ENCODE measurements at regions not wholly inside any gene's neighbourhood (a gene's known extent, or its start where the extent isn't known, plus 50 kb on each side); places are given as distances from the start of the nearest gene placed in this dataset.

DNA sequence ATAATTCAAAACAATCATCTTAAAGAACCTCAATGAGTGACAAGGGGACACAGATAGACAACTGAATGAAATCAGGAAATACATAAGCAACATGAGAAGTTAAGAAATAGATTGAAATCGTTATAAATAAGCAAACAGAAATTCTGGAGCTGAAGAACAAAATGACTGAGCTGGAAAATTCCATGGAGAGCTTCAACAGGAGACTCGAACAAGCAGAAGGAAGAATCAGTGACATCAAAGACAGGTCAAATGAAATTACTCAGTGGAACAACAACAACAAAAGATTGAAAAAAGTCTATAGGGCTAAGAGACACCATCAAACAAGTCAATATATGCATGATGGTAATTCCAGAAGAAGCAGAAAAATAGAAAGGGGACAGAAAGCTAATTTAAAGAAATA lies 89.5 kb upstream of the ALKAL2 start:
- H3K27ac ChIP-seq = no peak overlapping the region
- no peak for DNase-seq (ENCODE audit: low spot score)
- ChIA-PET POLR2A (ENCODE audit: low non-redundant PET) (no interaction called here), CTCF (no interaction called here)
- TF ChIP-seq, protein P1, sequence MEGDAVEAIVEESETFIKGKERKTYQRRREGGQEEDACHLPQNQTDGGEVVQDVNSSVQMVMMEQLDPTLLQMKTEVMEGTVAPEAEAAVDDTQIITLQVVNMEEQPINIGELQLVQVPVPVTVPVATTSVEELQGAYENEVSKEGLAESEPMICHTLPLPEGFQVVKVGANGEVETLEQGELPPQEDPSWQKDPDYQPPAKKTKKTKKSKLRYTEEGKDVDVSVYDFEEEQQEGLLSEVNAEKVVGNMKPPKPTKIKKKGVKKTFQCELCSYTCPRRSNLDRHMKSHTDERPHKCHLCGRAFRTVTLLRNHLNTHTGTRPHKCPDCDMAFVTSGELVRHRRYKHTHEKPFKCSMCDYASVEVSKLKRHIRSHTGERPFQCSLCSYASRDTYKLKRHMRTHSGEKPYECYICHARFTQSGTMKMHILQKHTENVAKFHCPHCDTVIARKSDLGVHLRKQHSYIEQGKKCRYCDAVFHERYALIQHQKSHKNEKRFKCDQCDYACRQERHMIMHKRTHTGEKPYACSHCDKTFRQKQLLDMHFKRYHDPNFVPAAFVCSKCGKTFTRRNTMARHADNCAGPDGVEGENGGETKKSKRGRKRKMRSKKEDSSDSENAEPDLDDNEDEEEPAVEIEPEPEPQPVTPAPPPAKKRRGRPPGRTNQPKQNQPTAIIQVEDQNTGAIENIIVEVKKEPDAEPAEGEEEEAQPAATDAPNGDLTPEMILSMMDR (conservative IDR thresholded peaks at IDR 0.05; ENCODE audit: low read depth) = no peak

DNA sequence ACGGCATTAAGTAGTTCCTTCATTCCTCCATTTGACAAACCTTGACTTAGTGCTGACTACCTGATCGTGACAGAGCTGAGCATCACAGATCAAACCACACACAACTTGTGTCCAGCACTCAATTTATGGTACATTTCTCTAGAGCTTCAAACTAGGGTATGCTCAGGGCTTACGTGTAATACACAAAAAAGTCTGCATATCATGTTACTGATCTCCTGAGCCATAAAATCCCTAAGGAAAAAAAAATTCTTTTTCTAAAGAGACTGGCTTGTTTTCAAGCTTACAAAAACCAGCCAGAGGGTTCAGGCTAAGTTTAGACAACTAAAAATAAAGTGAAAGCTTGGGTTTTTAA lies 88.0 kb upstream of the ALKAL2 start:
- no peak overlapping the region for H3K27ac ChIP-seq
- TF ChIP-seq, protein P1 (conservative IDR thresholded peaks at IDR 0.05; ENCODE audit: low read depth) = no peak
- DNase-seq (ENCODE audit: low spot score) = no peak
- CTCF ChIA-PET = no interaction called here
- POLR2A ChIA-PET (ENCODE audit: low non-redundant PET) = no interaction called here

DNA sequence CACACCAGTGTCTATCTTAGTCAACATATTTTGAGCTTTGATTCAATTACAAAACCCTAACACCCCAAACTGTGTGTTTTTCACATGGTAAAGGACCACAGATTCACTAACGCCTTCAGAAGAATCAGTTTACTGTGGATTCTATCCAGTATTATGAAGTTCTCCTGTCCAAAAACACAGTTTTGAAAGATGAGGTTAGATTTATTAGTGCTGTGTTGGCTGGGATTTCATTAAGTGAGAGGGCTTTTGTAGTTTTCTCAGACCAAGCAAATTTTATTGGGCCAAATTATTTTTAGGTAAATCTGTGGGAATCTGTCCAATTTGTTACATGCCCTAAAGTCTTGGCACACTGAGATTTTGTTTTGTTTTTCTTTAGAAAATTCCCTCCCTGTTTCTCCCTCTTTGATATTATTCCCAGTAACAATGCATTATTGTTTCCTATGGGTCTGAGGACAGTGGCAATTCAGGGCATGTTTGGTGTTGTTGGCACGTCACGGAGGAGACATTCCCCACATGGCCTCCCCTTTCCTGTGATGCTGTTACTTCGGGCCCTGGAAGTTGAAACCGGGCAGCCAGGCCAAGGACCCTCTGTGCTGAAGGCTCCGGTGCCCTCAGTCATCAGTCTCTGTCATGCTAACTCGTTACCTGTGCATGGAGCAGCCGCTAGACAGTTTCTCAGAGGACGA lies 87.5 kb upstream of the ALKAL2 start:
- TF ChIP-seq, protein P1 (conservative IDR thresholded peaks at IDR 0.05; ENCODE audit: low read depth) = no peak
- POLR2A ChIA-PET (ENCODE audit: low non-redundant PET) = no interaction called here
- no peak for DNase-seq (ENCODE audit: low spot score)
- CTCF ChIA-PET = interaction anchor here (0.6 kb wide), 1 partner anchor 208 kb away, joined by 3 read pairs; no protein-coding TSS in a partner anchor
- H3K27ac ChIP-seq = no peak overlapping the region

DNA sequence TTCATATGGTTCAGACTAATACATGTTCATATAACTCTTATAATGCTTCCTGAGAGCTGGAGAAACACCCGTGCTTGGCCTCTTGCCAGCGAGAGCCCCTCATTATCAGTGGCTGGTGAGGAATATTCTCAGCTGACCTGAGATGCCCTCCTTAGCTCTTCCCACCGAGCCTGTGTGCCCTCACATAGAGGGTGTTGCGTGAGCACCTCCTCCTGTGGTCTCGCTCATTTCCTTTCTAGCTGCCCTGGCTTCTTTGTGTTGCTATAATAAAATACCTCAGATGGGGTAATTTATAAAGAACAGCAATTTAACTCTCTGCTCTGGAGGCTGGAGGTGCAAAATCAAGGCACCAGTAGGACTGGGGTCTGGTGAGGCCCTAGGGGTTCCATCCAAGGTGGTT lies 80.5 kb upstream of the ALKAL2 start:
- POLR2A ChIA-PET (ENCODE audit: low non-redundant PET) = no interaction called here
- CTCF ChIA-PET = no interaction called here
- TF ChIP-seq, protein P1 (conservative IDR thresholded peaks at IDR 0.05; ENCODE audit: low read depth) = no peak
- H3K27ac ChIP-seq = no peak overlapping the region
- DNase-seq (ENCODE audit: low spot score) = no peak

DNA sequence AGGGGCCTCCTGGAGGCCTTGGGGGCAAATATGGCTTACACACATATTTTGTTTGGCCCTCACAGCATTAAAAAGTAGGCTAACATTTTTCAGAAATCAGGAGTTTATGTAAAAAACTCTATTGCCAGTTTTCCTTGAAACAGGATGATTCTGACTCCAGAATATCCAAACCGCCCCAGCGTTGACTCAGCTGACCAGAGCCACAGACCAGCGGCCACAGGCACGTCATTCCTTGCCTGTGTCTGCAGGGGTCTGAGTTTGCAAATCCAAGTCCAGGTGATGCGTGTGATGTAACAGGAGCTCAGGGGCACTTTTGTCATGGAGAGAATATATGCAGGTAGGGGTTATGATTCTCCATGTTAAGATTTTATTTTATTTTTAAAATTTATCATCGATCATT lies 79.4 kb upstream of the ALKAL2 start:
- no peak overlapping the region for H3K27ac ChIP-seq
- no peak for DNase-seq (ENCODE audit: low spot score)
- TF ChIP-seq, protein P1 (conservative IDR thresholded peaks at IDR 0.05; ENCODE audit: low read depth) = no peak
- CTCF ChIA-PET = no interaction called here
- POLR2A ChIA-PET (ENCODE audit: low non-redundant PET) = no interaction called here

DNA sequence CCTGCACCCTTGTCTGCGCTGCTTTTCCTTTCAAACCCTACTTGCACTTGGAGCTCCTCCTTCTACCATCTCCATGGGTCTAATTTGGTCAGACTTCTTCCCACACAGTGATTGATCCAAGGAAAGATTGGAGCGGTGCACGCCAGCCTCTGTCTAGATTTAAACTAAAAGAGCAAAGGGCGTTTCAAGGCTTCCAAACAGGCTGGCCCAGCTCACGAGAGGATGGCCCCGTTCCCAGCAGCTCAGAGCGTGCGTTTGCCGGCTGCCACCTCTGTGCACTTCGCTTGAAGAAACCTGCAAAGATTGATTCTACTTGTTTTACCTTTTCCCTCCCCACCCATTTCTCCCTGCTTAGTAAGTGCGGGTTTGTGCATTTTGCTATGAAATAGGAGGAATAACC lies 78.8 kb upstream of the ALKAL2 start:
- ChIA-PET CTCF (no interaction called here), POLR2A (ENCODE audit: low non-redundant PET) (no interaction called here)
- no peak for DNase-seq (ENCODE audit: low spot score)
- H3K27ac ChIP-seq = no peak overlapping the region
- TF ChIP-seq, protein P1 (conservative IDR thresholded peaks at IDR 0.05; ENCODE audit: low read depth) = no peak
